Choroid plexus epithelial cell (primary cell): ENCODE measurements at regions not wholly inside any gene's neighbourhood (a gene's known extent, or its start where the extent isn't known, plus 50 kb on each side); places are given as distances from the start of the nearest gene placed in this dataset.

Source experiments
- DNase-seq: peaks from one replicate; pipeline ENCODE4 v3.0.0-alpha.2; 2010; ENCODE audit warnings: low read depth
- H3K4me3 ChIP-seq: 2 replicates; pipeline ENCODE4 v1.5.1; 2011; ENCODE audit warnings: low read depth, mild to moderate bottlenecking, control low read depth, low read length, moderate library complexity
- CTCF ChIP-seq: conservative IDR thresholded peaks from 2 replicates; pipeline ENCODE4 v1.5.1; 2011; ENCODE audit warnings: low read depth, mild to moderate bottlenecking, control low read depth, inconsistent platforms, low read length, moderate library complexity

DNA sequence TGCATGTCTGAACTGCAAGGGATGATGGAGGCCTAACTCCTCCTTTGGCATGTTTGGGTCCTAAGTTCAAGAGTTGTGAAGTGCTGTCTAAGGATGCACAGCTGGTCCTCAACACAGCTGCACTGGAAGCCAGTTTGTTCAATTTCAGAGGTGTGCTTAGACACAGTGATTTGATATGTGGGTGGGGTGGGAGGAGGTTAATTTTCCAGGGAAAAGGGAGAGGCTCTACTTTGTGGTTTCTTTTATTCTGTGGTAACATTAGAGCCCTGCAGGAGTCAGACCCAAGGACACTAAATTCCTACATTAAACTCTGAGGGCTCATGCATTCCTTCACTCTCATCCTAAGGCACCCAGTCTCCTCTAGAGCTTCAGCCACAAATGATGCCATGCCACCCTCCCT, 188.4 kb upstream of the MAST4 start:
- no peak for DNase-seq
- TF ChIP-seq CTCF, result no peak
- H3K4me3 ChIP-seq, result no peak overlapping the region

DNA sequence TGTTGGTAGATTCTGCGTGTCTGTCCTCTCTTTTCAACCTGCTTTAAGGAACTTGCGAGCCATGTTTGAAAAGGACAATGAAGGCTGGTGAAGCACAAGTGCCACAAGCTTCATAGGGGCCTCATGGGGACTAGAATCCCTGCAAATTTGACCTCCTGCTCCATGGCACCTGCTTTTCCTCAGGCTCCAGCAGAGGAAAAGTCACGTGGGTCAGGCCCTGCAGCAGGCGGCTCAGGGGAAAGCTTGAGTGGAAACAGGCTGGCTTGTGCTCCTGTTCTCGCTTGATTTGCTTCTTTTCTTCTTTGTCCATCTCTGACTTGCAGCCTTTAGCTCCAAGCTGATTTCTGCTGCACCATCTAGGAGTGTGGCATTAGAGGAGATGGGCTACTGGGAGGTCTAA, 187.6 kb upstream of the MAST4 start:
- DNase-seq, result no peak
- TF ChIP-seq CTCF, result no peak
- no peak overlapping the region for H3K4me3 ChIP-seq

DNA sequence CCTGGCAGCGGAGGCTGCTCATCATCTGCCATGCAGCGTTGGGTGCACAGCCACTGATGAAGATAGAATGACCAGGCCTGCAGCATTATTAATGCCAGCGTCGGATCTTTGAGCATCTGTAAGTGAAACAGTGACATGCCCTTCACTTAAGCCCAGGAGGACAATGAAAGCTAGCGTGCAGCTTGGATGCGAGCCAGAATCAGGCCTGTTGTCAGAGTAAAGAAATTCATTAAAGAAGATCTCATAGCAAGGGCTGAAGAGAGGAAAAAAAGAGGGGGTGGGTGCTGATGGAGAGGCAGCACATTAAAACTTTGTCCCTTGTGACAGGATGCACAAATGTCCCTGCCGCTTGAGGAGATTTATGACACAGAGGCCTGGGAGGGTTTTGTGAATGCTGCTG, 186.1 kb upstream of the MAST4 start:
- no peak for TF ChIP-seq CTCF
- no peak for DNase-seq
- no peak overlapping the region for H3K4me3 ChIP-seq

DNA sequence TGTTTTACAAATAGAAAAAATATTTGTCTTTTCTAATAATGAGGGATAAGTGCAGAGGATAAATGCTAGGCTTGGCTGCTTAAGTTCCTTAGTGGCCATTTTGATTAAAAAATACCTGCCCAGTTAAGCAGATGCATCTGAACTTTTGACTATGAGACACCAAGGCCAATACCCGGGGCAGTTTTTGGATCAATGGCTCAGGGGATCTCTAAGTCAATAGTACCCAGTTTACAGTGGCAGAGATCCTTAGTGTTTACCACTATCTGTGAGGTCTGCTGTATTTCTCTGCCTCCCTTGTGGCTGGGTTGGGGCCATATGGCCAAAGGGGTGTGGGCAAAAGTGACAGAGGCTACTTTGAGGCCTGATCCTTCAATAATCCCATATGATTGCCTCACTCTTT, 184.5 kb upstream of the MAST4 start:
- no peak for DNase-seq
- no peak for TF ChIP-seq CTCF
- no peak overlapping the region for H3K4me3 ChIP-seq

DNA sequence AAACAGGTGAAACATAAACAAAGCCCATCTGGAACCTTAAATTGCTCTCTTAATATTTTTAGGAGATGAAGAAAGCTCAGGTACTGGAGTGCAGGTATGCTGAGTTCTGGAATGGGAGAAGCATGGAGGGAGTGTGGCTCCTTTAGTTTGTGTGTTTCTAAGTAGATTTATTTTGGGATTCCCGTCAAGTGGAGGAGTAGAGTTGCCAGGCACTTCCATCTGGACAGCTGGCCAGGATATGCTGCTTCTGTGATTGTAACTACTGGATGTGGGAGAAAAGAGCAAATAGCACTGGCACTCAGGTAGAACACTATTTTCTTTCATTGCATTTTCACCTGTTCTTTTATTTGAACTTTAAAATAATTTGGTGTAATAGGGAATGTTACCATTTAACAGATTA, 182.3 kb upstream of the MAST4 start:
- no peak for DNase-seq
- TF ChIP-seq CTCF, result no peak

GRCh38 chr5:66415208-66415607, 181.0 kb upstream of the MAST4 start:
- no peak for DNase-seq
- H3K4me3 ChIP-seq, result no peak overlapping the region
- TF ChIP-seq CTCF, result no peak

More for the DNA sequence above, 182.3 kb upstream of the MAST4 start:
- no peak overlapping the region for H3K4me3 ChIP-seq

DNA sequence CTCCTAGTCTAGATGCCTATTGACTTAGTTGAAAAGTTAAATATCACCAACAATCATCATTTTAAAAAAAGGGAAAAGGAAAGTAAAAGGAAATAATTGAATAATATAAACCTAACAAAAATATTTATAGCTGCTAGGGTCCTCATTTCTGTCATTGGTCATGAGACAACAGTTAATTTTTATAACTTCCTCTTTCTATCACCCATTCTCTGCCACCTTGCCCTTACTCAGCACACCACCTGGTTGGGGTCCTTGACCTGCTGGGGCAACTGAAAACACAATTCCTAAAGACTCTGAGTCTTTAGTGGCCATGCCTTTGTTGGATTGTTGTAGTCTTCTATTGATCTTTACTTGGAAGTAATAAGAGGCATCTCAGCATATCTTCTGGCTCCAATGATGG, 179.5 kb upstream of the MAST4 start:
- H3K4me3 ChIP-seq, result no peak overlapping the region
- DNase-seq, result no peak
- no peak for TF ChIP-seq CTCF
